GM18870 (cell line): ENCODE measurements at regions not wholly inside any gene's neighbourhood (a gene's known extent, or its start where the extent isn't known, plus 50 kb on each side); places are given as distances from the start of the nearest gene placed in this dataset.

Source experiments
- ATAC-seq: cut with Tn5 transposase; IDR thresholded peaks from one replicate; pipeline ENCODE4 v1.9.1; 2021; ENCODE audit warnings: moderate library complexity; ENCODE audit not compliant: unreplicated experiment

DNA sequence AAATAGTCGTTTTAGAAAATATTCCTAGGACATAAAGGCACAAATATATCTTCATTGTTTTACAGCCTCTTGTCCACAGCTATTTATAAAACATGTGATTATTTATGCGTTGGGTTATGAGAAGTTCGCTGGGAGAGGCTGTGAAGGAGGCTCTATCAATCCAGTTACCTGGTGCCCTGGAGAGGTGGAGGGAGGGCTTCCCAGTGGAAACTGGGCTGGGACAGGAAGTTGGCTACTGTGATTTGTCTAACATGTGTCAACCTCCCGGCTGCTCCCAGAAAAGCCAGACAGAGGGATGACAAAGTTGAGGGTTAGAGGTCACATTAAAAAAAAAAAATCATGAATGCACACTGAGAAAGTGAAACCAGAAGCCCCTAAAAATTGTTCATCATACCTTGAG, 346.5 kb downstream of the ZNF536 start:
- ATAC-seq = no peak

DNA sequence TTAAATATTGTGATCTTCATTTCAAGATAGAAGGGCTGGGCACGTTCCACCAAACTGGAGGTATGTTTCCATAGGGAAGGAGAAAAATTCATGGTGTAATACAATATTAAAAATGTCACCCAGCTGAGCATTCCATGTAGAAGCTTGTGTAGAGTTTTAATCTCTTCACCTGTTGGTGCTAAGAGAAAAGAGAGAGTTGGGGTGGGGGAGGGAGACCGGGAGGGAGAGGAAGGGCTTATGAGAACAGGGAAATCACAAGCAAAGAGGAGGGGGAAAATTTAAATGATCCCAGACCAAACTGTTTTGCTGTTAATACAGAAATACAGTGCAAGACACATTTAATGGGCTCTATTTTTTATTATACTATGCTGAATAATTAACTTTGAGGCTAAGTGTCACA, 345.8 kb downstream of the ZNF536 start:
- ATAC-seq = no peak

DNA sequence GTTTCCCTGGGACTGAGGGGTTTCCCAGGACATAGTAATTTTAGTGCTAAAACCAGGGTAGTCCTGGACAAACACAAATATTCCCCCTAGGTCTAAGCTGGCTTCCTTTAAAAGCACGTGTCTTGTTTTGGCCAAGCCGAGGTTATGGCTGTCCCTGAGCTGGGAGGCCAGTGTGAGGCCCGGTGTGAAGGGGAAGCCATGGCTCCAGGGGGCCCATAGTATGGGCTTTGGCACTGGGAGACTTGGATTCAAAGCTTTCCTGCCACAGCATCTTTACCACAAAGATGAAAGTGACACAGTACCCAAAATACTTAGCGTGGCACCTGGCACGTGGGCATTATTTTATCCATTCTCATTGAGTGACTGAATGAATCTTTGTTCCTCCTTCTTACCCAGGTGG, 345.2 kb downstream of the ZNF536 start:
- no peak for ATAC-seq

DNA sequence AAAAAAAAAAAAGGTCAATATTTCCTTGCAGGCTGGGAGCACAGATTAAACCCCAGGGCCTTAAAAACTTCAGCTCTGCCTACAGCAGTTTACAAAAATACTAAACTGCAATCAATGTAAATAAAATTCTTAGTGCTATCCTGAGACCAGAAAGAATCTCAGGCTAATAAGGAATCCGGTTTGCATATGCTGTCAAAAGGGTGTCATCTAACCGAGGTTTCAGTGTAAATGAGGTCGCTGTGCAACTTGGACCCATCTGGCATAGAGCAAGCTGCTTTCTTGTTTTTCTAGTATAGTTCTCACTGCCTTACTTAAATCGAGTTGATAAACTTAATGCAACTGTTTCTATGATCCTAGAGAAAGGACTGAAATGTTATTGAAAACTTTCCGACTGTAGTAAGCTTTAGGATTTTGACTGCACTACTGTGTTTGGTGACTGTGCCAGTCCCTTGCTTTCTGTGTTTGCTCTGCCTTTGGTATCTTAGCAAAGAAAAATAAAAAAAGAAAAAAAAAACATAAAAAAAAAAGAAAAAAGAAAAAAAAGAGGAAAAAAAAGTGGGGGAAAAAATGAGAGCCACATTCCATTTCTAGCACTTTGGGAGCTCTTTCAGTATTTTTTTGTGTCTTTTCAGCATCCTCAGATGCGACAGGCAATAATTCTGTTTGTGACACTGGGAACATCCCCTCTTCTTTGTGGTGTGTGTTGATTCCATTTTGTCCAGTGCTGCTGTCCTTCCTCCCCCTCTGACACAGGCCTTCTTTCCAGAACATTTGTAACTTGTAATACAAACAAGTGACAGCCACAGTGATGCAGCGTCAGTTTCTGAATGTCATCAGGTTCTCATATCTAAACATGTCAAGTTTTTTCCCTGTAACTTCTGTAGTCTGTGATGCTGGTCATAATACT, 340.5 kb downstream of the ZNF536 start:
- no peak for ATAC-seq

DNA sequence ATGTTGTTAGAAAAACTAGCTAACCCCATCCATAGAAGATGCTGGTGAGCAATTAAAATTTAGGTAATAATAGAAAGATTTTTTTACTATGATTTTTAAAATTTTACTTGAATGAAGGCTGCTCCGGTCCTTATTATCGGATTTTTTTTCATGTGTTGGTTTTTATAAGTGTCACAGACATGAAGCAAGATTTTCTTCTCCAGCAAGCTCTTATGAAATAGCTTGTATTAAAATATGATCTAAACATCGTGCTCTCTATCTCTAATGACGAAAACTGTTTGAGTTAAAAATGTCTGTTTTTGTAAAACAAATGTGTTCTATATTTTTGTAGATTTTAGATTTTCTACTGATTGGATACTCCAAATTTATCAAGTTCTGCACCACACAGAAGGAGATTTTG, 339.6 kb downstream of the ZNF536 start:
- no peak for ATAC-seq

DNA sequence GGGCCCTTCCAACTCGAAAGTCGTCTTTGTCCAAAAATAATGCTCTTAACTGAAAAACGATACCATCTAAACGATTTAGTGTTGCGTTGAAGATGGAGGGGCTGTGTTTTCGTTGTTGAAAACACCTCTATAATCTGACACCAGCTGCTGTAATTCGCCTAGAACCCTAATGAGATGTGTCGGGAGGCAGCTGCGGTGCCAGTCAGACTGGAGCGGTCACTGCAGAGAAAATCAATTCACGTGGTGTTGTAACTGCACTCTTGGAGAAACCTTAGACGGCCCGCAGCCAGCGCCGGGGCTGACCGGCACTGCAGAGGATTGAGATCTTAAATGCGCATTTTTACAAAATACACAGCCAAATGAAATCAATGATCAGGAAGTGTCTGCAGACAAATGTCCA, 339.1 kb downstream of the ZNF536 start:
- ATAC-seq = no peak

DNA sequence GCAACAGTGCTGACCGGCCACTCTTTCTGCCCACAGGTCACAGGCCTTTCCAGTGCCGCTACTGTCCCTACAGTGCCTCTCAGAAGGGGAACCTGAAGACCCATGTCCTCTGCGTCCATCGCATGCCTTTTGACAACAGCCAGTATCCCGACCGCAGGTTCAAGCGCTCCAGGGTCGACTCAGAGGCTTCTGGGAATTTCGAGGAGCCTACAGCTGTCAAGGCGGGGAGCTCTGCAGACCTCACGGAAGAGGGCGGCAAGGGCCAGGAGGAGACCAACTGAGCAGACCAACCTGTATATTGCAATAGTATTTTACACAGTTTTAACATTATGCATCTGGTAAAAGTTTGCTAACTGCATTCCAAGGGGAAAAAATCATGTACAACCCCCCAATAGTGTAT, 338.5 kb downstream of the ZNF536 start:
- no peak for ATAC-seq

DNA sequence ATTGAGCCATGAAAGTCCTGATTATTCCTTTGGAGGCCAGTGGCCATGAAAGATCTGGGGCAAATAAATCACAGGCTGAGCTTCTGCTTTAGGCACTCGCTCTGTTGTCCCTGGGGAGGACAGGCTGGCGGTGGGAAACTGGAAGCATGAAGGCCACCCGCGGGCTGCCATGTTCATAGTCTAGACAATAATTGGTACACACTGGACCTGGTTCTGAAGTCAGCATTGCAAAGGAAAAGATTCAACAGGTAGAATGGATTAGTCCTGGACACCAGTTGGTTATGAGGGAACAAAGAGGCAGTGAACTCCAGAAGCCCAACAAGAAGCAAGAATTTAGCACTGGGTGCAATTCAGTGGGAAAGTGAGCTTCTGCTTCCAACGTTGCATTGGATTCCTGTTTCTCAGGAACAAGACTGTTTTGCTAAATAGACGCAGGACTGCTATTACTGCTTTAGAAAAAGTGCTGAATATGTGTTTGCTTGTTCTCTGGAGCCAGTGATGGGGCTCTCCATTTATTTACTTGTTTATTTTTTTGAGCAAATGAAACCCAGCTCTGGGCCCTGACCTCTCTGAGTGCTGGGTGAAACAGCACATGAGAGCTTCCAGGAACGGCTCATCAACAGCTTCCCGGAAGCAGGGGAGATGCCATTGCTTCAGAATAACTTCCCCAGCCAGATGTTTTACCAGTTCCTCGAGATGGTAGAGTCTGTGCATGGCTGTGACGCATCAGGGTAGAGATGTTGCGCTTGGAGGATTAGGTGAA, 336.4 kb downstream of the ZNF536 start:
- ATAC-seq = no peak

DNA sequence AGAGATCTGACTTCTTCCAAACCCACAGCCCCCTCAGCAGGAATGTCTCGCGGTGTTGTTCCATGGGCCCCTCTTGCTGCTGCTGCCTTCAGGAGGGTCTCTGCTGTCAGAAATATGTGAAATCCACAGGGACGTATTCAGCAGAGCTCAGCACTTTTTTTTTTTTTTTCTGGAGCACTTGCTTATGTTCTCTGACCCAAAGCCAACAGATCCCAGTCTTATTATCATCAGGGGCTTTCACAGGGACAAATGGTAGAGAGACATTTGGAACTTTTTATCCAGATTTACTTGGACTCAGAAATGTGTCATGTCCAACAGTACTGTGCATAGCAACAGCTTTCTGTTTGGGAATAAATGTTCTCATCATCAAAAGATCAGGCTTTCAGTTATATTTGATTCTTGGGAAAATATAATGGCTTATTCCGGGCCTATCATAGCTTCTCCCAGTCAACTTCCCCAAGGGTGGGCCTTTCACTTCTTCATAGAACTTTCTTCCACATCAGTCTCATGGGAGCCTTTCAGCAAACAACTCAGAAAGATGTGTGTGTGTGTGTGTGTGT, 332.7 kb downstream of the ZNF536 start:
- no peak for ATAC-seq

DNA sequence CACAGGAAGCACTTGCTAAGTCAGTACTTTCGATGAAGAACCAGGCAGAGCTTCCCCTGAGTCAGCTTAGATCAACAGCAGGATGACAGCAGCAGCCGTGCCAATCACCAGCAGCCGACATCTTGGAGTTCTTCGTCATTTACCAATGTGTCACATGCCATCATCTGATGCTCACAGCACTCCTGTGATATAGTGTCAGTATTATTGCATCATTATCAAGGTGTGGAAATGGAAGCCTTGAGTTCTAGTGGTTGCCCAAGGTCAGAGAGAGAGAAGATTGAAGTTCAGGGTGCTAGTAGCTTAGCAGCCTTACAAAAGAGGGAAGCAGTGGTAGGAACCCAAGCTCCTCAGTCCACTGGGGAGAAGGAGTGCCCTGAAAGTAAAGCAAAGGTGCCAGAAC, 331.5 kb downstream of the ZNF536 start:
- ATAC-seq = no peak

DNA sequence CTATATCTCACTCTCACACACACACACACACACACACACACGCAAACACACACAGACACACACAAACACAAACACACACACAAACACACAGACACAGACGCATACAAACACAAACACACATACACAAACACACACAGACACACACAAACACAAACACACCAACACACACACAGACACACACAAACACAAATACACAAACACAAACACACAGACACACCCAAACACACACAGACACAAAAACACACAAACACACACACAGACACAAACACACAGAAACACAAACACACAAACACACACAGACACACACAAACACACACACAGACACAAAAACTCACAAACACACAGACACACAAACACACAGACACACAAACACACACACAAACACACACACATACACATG, 329.0 kb downstream of the ZNF536 start:
- no peak for ATAC-seq

DNA sequence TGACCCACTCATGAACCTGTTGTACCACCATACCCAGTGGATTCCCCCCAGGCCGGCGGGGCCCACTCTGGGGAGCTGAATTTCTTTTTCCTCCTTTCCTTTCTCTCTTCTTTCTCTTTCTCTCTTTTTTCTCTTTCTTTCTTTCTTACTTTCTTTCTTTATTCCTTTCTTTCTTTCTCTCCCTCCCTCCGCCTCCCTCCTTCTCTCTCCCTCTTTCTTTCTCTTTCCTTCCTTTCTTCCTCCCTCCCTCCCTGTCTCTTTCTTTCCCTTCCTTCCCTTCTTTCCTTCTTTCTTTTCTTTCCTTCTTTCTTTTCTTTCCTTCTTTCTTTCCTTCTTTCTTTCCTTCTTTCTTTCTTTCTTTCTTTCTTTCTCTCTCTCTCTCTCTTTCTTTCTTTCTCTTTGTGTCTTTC, 327.7 kb downstream of the ZNF536 start:
- no peak for ATAC-seq

DNA sequence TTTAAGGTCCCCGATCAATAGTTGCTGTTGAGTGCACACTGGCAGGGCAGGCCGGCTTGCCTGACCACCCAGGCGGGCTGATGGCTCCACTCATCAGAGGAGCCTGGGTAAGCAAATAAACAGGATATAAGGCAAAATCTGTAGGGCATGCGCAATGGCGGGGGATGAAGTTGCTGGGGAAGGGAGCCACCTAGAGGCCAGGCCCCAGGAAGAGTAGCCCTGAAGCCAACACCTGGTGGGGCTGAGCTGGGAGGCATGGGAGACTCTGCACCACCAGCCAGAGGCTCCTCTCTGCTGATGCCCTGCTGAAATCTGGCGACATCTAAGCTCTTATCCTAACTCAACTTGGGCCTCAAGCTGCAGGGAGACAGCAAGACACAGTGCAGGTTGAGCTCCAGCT, 324.3 kb downstream of the ZNF536 start:
- ATAC-seq = no peak

DNA sequence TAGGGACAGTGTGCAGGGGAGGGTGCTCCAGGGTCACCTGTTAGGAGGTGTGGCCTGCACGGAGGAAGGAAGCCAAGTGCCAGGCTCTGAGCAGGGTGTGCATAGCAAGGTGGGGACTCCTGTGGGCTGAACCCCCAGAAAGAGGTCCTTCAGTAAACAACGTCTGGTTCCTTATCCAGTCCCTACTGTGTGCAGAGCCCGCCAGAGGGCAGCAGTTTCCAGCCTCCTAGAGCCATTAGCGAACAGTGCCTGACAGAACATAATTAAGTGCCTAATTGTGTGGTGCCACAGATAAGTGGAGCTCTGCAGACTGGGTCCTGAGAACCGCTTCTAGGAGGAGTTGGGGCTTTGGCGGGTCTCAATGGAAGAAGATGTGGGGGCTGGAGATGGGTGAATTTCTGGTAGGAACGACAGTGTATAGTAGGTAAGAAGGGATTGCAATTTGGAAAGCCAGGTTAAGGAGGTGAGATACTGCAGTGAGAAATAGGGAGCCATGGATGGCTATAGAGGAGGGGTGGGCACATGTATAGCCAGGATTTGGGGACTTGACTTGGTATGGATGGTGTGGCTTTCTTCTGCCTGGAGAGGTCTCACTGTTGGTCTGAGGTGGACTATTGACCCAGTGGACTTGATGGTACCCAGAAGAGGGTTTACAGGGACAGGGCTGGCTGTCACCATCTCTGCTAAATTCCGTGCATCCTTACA, 323.1 kb downstream of the ZNF536 start:
- no peak for ATAC-seq

DNA sequence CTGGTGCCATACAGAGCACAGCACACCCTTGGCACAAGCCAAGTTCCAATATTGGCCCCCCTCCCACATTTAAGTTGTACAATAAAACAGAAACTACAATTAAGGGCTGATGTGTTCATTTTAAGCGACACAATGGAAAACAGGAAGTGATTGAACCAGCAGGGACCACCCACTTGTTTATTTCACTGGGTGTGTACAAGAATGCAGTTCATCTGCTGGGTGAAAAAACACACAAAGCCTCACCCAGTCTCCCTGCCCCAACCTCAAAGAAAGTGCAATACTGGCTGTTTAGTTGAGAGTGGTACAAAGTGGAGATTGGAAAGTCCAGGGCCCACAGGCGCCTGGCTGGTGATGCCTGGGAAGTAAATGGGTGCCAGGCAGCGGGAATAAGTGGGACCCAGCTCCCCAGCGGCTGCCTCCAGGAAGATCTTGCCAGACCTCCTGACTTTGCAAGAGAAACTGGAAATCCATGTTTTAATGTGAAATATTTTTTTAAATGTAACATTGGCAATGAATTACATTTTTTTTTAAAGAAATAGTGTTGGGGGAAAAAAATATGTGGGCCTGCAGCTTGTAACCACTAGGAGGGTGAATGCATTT, 322.1 kb downstream of the ZNF536 start:
- no peak for ATAC-seq

DNA sequence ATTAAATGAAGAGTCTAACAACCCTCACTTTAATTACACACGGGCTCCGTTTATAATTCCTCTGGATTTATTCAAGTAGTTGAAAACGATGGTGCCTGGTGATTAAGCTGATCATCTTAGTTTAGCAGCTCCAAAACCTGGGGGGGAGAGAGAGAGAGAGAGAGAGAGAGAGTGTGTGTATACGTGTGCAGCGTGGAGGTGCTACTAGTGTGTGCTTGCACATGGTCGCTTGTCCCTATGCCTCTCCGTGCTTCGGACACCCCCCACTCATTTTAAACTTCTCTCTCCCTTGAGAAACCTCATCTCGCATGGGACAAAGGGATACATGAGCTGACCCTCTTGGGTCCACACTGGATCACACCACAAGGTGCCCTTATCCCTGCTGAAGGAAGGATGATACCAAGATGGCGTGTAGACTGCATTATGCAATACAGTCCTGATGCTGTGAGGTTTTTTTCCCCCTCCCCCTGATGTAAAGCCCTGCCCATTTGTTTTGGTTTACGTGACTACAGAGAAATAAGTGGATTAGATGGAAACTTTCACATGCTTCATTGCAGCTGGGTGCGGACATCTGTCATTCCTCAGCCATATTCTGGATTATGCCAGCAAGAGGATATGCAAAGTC, 320.8 kb downstream of the ZNF536 start:
- ATAC-seq = no peak

DNA sequence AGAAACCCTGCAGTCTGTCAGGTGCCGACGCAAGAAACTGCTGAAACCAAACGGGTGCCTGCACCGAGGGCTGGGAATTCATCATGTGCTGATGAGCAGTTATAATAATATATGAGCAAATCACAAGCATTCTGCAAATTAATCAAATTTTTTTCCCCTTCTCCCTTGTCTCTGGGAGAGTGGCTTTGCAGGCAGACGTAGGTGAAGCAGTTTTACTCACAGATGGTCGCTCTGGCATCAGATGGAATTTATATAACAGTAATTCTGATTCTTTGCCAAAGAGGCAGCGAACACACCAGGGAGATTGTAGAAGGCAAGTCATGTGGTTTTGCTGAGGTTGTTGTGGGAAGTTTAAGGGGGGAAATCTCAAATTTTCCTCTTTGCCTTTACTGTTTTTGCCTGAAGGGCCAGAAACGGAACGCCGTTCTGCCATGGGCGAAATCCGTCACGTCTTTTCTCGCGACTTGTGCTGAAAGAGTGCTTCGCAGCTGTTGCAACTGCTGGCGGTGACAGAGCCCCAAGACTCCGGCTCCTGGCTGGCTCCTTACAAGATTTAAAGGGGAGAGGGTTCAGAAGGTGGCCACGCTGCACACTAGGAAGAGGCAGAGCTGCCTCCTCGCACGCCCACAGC, 320.1 kb downstream of the ZNF536 start:
- no peak for ATAC-seq

DNA sequence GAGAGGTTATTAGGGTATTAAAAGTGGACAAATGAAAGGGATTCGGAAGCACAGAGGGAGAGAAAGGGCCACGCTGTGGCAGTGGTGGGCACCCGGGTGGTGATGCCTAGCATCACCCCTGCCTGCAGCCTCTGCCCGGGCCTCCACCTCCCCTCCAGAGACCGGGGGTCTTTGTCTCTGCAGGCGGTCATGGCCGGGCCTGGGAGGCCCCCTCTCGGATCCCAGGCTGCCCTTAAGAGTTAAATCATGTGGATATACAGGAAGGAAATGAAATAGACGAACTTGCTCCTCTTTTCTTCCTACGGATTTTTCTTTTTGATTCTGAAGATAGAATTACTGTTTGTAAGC, 319.6 kb downstream of the ZNF536 start:
- no peak for ATAC-seq

DNA sequence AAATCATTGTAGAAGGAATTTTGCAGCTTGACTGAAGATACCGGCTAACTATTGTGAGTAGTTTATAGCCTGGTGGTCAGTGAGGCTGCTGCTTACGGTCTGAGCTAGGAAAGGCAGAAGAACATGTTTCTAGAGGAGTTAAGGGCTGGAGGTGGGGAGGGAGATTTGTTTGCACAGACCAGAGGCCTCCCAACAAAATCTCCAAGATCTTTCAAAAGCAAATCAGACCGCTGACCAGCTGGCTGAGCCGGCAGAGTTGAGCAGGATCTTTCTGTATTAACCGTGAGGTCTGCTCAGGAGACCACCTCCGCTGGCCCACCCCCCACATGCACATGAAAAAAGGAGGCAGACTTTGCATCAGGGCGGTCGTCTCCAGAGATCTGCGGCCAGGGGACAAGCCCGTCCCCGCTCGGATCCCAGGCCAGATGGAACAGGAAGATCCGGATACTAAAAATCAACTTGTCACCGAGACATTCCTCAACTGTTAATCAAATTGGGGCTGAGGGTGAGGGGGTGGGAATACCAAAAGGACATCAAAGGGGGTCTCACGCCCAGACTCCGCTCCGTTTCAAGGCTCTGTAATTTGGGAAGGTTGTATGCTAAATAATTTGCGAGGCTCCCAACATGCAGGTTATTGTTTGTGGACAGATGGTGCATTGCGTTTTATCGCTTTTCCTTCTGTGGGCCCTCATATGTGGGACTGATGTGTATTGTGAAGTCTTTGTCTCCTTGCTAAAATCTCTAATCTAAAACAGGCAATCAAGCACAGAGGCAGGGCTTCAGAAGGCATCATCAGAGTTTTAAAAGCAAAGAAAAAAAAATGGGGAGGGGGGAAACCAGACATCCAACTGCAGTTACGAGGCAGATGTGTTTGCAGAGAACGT, 319.0 kb downstream of the ZNF536 start:
- no peak for ATAC-seq
